CD4-positive, alpha-beta T cell treated with Interleukin-6 at 100 ng/mL for 8 hours (primary cell): ENCODE measurements at regions not wholly inside any gene's neighbourhood (a gene's known extent, or its start where the extent isn't known, plus 50 kb on each side); places are given as distances from the start of the nearest gene placed in this dataset.
"Not testable (repeated sequence)": the region's sequence is repeated elsewhere in the genome, so short reads cannot be mapped to it uniquely, and the experiment has no call there.

Source experiments
- DNase-seq: peaks from one replicate; pipeline ENCODE4 v3.0.0-alpha.2; 2020; ENCODE audit warnings: mixed read lengths, low spot score

- not testable (repeated sequence) for DNase-seq
These were observed 112.1 kb upstream of the DUSP22 start for GRCh38 chr6:180091-180694.

GRCh38 chr6:181049-181654, 111.1 kb upstream of the DUSP22 start:
- DNase-seq = no peak

GRCh38 chr6:183668-184067, 108.6 kb upstream of the DUSP22 start:
- DNase-seq = no peak

GRCh38 chr6:184161-184700, 108.1 kb upstream of the DUSP22 start:
- no peak for DNase-seq

GRCh38 chr6:186340-186965, 105.8 kb upstream of the DUSP22 start:
- DNase-seq = no peak

- no peak for DNase-seq
These were observed 105.0 kb upstream of the DUSP22 start for GRCh38 chr6:187210-187861.

- DNase-seq = peak; percentile 79
These were observed 103.2 kb upstream of the DUSP22 start for GRCh38 chr6:188821-189655.

GRCh38 chr6:189676-190075, 102.6 kb upstream of the DUSP22 start:
- DNase-seq = no peak

- no peak for DNase-seq
These were observed 101.5 kb upstream of the DUSP22 start for GRCh38 chr6:190596-191395.

- no peak for DNase-seq
These were observed 100.6 kb upstream of the DUSP22 start for GRCh38 chr6:191487-192312.

- DNase-seq = no peak
These were observed 100.0 kb upstream of the DUSP22 start for GRCh38 chr6:192313-192664.

- DNase-seq = no peak
These were observed 99.1 kb upstream of the DUSP22 start for GRCh38 chr6:193180-193579.

GRCh38 chr6:193773-194310, 98.4 kb upstream of the DUSP22 start:
- peak; percentile 64 for DNase-seq

GRCh38 chr6:195861-196360, 96.4 kb upstream of the DUSP22 start:
- peak; percentile 69 for DNase-seq

- no peak for DNase-seq
These were observed 95.7 kb upstream of the DUSP22 start for GRCh38 chr6:196543-196942.

- DNase-seq = no peak
These were observed 88.6 kb upstream of the DUSP22 start for GRCh38 chr6:203661-204060.

GRCh38 chr6:206264-206663, 86.0 kb upstream of the DUSP22 start:
- no peak for DNase-seq

- DNase-seq = no peak
These were observed 83.9 kb upstream of the DUSP22 start for GRCh38 chr6:208364-208763.

- no peak for DNase-seq
These were observed 83.3 kb upstream of the DUSP22 start for GRCh38 chr6:208938-209337.
